Ectodermal cell (in vitro differentiated cells): ENCODE measurements at regions not wholly inside any gene's neighbourhood (a gene's known extent, or its start where the extent isn't known, plus 50 kb on each side); places are given as distances from the start of the nearest gene placed in this dataset.

ENCODE experiments used
- H3K27ac ChIP-seq: 2 replicates; pipeline ENCODE4 v1.7.0; 2013; ENCODE audit warnings: mild to moderate bottlenecking, low read depth, low read length; ENCODE audit not compliant: insufficient read depth, poor library complexity, severe bottlenecking
- H3K27me3 ChIP-seq: 2 replicates; pipeline ENCODE4 v1.7.0; 2013; ENCODE audit warnings: mild to moderate bottlenecking, low read length; ENCODE audit not compliant: insufficient read depth, control insufficient read depth, poor library complexity, severe bottlenecking
- H3K36me3 ChIP-seq: one replicate; pipeline ENCODE4 v1.7.0; 2013; ENCODE audit warnings: low read length; ENCODE audit not compliant: control insufficient read depth, insufficient read depth
- H3K4me1 ChIP-seq: one replicate; pipeline ENCODE4 v1.7.0; 2013; ENCODE audit warnings: low read length; ENCODE audit not compliant: control insufficient read depth, insufficient read depth
- H3K4me3 ChIP-seq: 2 replicates; pipeline ENCODE4 v1.7.0; 2013; ENCODE audit warnings: low read depth, low read length, control low read depth; ENCODE audit not compliant: insufficient read depth
- H3K9me3 ChIP-seq: 2 replicates; pipeline ENCODE4 v1.7.0; 2013; ENCODE audit warnings: mild to moderate bottlenecking, low read length, moderate library complexity; ENCODE audit not compliant: control insufficient read depth
- WGBS, 2 experiments: methylation state at CpG; one replicate each; pipeline ENCODE4 v1.1.7; 2013; ENCODE audit warnings: missing lambda C conversion rate in 2 of 2; 5-methylcytosine and 5-hydroxymethylcytosine counted together

GRCh38 chr15:98025237-98025636, 64.7 kb downstream of the ARRDC4 start:
- WGBS, 2 experiments: 92% methylated on average over 2 of the region's 2 CpGs
- Histone ChIP-seq H3K36me3 (no peaks in the 10 kb centered on the region), H3K4me3 (no peak overlapping the region)

GRCh38 chr15:98034731-98035130, 74.2 kb downstream of the ARRDC4 start:
- no peak overlapping the region for H3K27ac ChIP-seq
- H3K4me1 ChIP-seq: no peaks in the 10 kb centered on the region
- H3K27me3 ChIP-seq: no peaks in the 10 kb centered on the region
- no peaks in the 10 kb centered on the region for H3K9me3 ChIP-seq
- no peaks in the 10 kb centered on the region for H3K36me3 ChIP-seq
- H3K4me3 ChIP-seq: no peak overlapping the region
- 100% methylated on average over 1 to 4 of the region's 4 CpGs for WGBS, 2 experiments

More at GRCh38 chr15:98025237-98025636, 64.7 kb downstream of the ARRDC4 start:
- Histone ChIP-seq H3K27me3 (no peaks in the 10 kb centered on the region), H3K27ac (no peak overlapping the region), H3K4me1 (no peaks in the 10 kb centered on the region), H3K9me3 (no peaks in the 10 kb centered on the region)

GRCh38 chr15:98035134-98035533, 74.6 kb downstream of the ARRDC4 start:
- WGBS, 2 experiments: 91 to 94% methylated on average over 7 of the region's 7 CpGs
- Histone ChIP-seq H3K9me3 (no peaks in the 10 kb centered on the region), H3K36me3 (no peaks in the 10 kb centered on the region), H3K4me1 (no peaks in the 10 kb centered on the region), H3K27ac (no peak overlapping the region), H3K27me3 (no peaks in the 10 kb centered on the region), H3K4me3 (no peak overlapping the region)

GRCh38 chr15:98035577-98036010, 75.1 kb downstream of the ARRDC4 start:
- Histone ChIP-seq H3K4me1 (no peaks in the 10 kb centered on the region), H3K27me3 (no peaks in the 10 kb centered on the region), H3K9me3 (no peaks in the 10 kb centered on the region), H3K36me3 (no peaks in the 10 kb centered on the region), H3K27ac (no peak overlapping the region), H3K4me3 (no peak overlapping the region)
- WGBS, 2 experiments: 84 to 88% methylated on average over 2 of the region's 2 CpGs

GRCh38 chr15:98039596-98039995, 79.1 kb downstream of the ARRDC4 start:
- WGBS, 2 experiments: 77 to 78% methylated on average over 2 to 4 of the region's 4 CpGs
- Histone ChIP-seq H3K27me3 (no peaks in the 10 kb centered on the region), H3K36me3 (no peaks in the 10 kb centered on the region), H3K4me3 (no peak overlapping the region), H3K9me3 (no peaks in the 10 kb centered on the region), H3K27ac (no peak overlapping the region), H3K4me1 (no peaks in the 10 kb centered on the region)

- no peak overlapping the region for H3K4me3 ChIP-seq
- WGBS, 2 experiments: 95 to 97% methylated on average over 3 to 5 of the region's 5 CpGs
These were observed 79.6 kb downstream of the ARRDC4 start for GRCh38 chr15:98040146-98040545.

GRCh38 chr15:98043160-98044014, 82.9 kb downstream of the ARRDC4 start:
- 90% methylated on average over 22 to 23 of the region's 23 CpGs for WGBS, 2 experiments
- H3K36me3 ChIP-seq: no peaks in the 10 kb centered on the region
- H3K27ac ChIP-seq: no peak overlapping the region

More at GRCh38 chr15:98040146-98040545, 79.6 kb downstream of the ARRDC4 start:
- no peaks in the 10 kb centered on the region for H3K27me3 ChIP-seq
- H3K27ac ChIP-seq: no peak overlapping the region
- H3K9me3 ChIP-seq: no peaks in the 10 kb centered on the region
- H3K36me3 ChIP-seq: no peaks in the 10 kb centered on the region
- H3K4me1 ChIP-seq: no peaks in the 10 kb centered on the region

DNA sequence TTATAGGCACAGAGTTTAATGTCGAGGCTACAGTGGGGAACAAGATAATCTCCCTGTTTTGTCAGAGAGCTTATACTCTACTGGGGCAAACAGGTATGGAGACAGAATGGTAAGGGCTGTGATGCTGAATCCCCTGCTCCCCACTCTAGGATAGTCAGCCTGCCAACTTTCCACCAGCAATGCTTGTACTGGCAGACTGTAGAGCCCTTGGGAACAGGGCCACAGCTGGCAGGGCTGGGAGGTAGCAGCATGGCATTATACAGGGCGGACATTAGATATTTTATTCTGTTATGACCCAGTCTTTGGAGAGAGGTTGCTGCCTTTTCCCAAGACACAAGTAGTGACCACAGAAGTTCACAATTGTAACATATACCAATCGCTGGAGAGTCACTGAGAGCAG, 91.2 kb downstream of the ARRDC4 start:
- 89 to 95% methylated on average over 3 of the region's 3 CpGs for WGBS, 2 experiments
- no peaks in the 10 kb centered on the region for H3K27me3 ChIP-seq
- no peak overlapping the region for H3K4me3 ChIP-seq
- no peak overlapping the region for H3K27ac ChIP-seq
- H3K4me1 ChIP-seq: no peaks in the 10 kb centered on the region
- H3K36me3 ChIP-seq: no peaks in the 10 kb centered on the region
- no peaks in the 10 kb centered on the region for H3K9me3 ChIP-seq

More at GRCh38 chr15:98043160-98044014, 82.9 kb downstream of the ARRDC4 start:
- Histone ChIP-seq H3K27me3 (no peaks in the 10 kb centered on the region), H3K9me3 (no peaks in the 10 kb centered on the region), H3K4me1 (no peaks in the 10 kb centered on the region), H3K4me3 (no peak overlapping the region)

DNA sequence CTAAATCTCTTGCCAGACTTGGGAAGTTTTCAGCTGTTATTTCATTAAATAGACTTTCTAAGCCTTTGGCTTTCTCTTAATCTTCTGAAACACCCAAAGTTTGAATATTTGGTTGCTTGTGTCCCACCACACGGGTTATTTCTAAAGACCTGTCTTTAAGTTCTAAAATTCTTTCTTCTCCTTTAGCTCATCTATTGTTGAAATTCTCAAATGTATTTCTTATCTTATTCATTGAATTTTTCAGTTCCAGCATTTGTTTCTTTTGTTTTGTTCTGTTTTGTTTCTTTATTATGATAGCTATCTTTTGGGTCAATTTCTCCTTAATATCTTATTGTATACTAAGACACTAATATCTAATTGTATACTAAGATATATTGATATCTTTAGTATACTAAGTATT, 97.0 kb downstream of the ARRDC4 start:
- H3K4me3 ChIP-seq: no peak overlapping the region
- WGBS, 2 experiments: 91 to 92% methylated on average over 1 of the region's 1 CpG
- H3K27ac ChIP-seq: no peak overlapping the region
- H3K4me1 ChIP-seq: no peaks in the 10 kb centered on the region
- H3K36me3 ChIP-seq: no peaks in the 10 kb centered on the region
- peaks cover 2% of the 10 kb centered on the region for H3K9me3 ChIP-seq
- no peaks in the 10 kb centered on the region for H3K27me3 ChIP-seq

GRCh38 chr15:98062869-98063268, 102.4 kb downstream of the ARRDC4 start:
- H3K36me3 ChIP-seq: no peaks in the 10 kb centered on the region
- no peak overlapping the region for H3K27ac ChIP-seq
- no peak overlapping the region for H3K4me3 ChIP-seq
- no peaks in the 10 kb centered on the region for H3K4me1 ChIP-seq
- 62 to 85% methylated on average over 2 to 3 of the region's 3 CpGs for WGBS, 2 experiments
- H3K9me3 ChIP-seq: no peaks in the 10 kb centered on the region
- no peaks in the 10 kb centered on the region for H3K27me3 ChIP-seq
